HCT116 (cell line): ENCODE measurements at regions not wholly inside any gene's neighbourhood (a gene's known extent, or its start where the extent isn't known, plus 50 kb on each side); places are given as distances from the start of the nearest gene placed in this dataset.

Experiments
- ATAC-seq: fragments of 200-7000 bp; cut with Tn5 transposase; 2 replicates; pipeline ENCODE4 v1.9.1; 2020; ENCODE audit warnings: mild to moderate bottlenecking, moderate library complexity
- BruUV-seq: library from RNA; stranded (reverse); fragments of 400-500 nt; replicated peaks from 2 replicates; lab custom pipeline; 2021; lab: Mats Ljungman, UMichigan
- CTCF ChIA-PET: fragments of 300-600 bp; sonication (Branson Sonifier 250); formaldehyde crosslinking; loops from one replicate; lab custom pipeline; 2021; ENCODE audit warnings: antibody characterized with exemption; lab: Charles Lee
- POLR2A ChIA-PET: fragments of 300-600, 350-600 bp; sonication (Branson Sonifier 250); formaldehyde crosslinking; loops from one replicate; lab custom pipeline; 2021; ENCODE audit warnings: antibody characterized with exemption; lab: Charles Lee
- RAD21 ChIA-PET, 2 experiments: fragments of 300-600 bp; sonication (Branson Sonifier 250); formaldehyde crosslinking; loops; one replicate each; lab custom pipeline; 2023; ENCODE audit warnings: low total read pairs in 2 of 2; ENCODE audit not compliant: uncharacterized antibody in 2 of 2, unreplicated experiment in 2 of 2, low non-redundant PET in 1 of 2; lab: Charles Lee
- DNase-seq: peaks from one replicate; pipeline ENCODE4 v3.0.0-alpha.2; 2010; ENCODE audit warnings: low read depth, low spot score
- H2AFZ ChIP-seq: fragments of 200-600 bp; shearing (Covaris generic), sonication (generic); 2 replicates; pipeline ENCODE4 v1.6.1; 2017; ENCODE audit warnings: low read depth, mixed run types, mixed read lengths, antibody characterized with exemption, low read length; ENCODE audit not compliant: poor library complexity, severe bottlenecking
- H3K27ac ChIP-seq: 2 replicates; pipeline ENCODE4 v1.5.1; 2012; ENCODE audit warnings: low read depth, low read length
- H3K27me3 ChIP-seq: fragments of 200-600 bp; sonication (generic); 2 replicates; pipeline ENCODE4 v1.6.1; 2016; ENCODE audit warnings: mixed run types, low read length, mixed read lengths; ENCODE audit not compliant: insufficient read depth
- H3K36me3 ChIP-seq, 2 experiments: fragments of 200-500 bp in 1 of 2; fragments of 200-600 bp in 1 of 2; sonication (Bioruptor generic) in 1 of 2; sonication (generic) in 1 of 2; 2 replicates each; pipeline versions ENCODE4 v1.5.1 to v1.6.1; 2014 to 2016; ENCODE audit warnings: low read length in 2 of 2, inconsistent platforms in 1 of 2, mixed read lengths in 1 of 2, mixed run types in 1 of 2; ENCODE audit not compliant: insufficient read depth in 2 of 2, control insufficient read depth in 1 of 2
- H3K4me1 ChIP-seq, 2 experiments: fragments of 200-600 bp in 1 of 2; sonication (generic) in 1 of 2; 2 replicates each; pipeline versions ENCODE4 v1.5.1 to v1.6.1; 2012 to 2017; ENCODE audit warnings: low read length in 2 of 2, inconsistent platforms in 1 of 2, mild to moderate bottlenecking in 1 of 2, mixed read lengths in 1 of 2, mixed run types in 1 of 2, moderate library complexity in 1 of 2; ENCODE audit not compliant: insufficient read depth in 2 of 2, control insufficient read depth in 1 of 2
- H3K4me2 ChIP-seq: fragments of 200-600 bp; sonication (generic); 2 replicates; pipeline ENCODE4 v1.6.1; 2017; ENCODE audit warnings: mixed run types, low read length, mixed read lengths
- H3K4me3 ChIP-seq, 2 experiments: fragments of 200-600 bp in 1 of 2; sonication (generic) in 1 of 2; replicated peaks in 1 of 2; 2 replicates each; pipeline ENCODE4 v1.5.1; 2011 to 2016; ENCODE audit warnings: low read length in 2 of 2, control low read depth in 1 of 2, low read depth in 1 of 2, mild to moderate bottlenecking in 1 of 2, mixed read lengths in 1 of 2, mixed run types in 1 of 2
- H3K79me2 ChIP-seq: fragments of 200-600 bp; sonication (generic); 2 replicates; pipeline ENCODE4 v1.6.1; 2017; ENCODE audit warnings: mild to moderate bottlenecking, mixed run types, low read length, moderate library complexity, mixed read lengths; ENCODE audit not compliant: insufficient read depth
- H3K9ac ChIP-seq: fragments of 200-600 bp; sonication (generic); 2 replicates; pipeline ENCODE4 v1.6.1; 2016; ENCODE audit warnings: low read length, mixed read lengths
- H3K9me2 ChIP-seq: fragments of 200-600 bp; sonication (generic), shearing (Covaris generic); 2 replicates; pipeline ENCODE4 v1.6.1; 2017; ENCODE audit warnings: mixed run types, mild to moderate bottlenecking, moderate library complexity; ENCODE audit not compliant: insufficient read depth
- H3K9me3 ChIP-seq, 2 experiments: fragments of 200-500 bp in 1 of 2; fragments of 200-600 bp in 1 of 2; sonication (Bioruptor generic) in 1 of 2; sonication (generic) in 1 of 2; 2 replicates each; pipeline ENCODE4 v1.6.1; 2014 to 2017; ENCODE audit warnings: low read length in 2 of 2, mixed read lengths in 2 of 2, inconsistent platforms in 1 of 2, low read depth in 1 of 2, mild to moderate bottlenecking in 1 of 2, mixed run types in 1 of 2, moderate library complexity in 1 of 2; ENCODE audit not compliant: control insufficient read depth in 1 of 2, insufficient read depth in 1 of 2
- H4K20me1 ChIP-seq: fragments of 200-600 bp; sonication (generic), shearing (Covaris generic); 2 replicates; pipeline ENCODE4 v1.6.1; 2017; ENCODE audit warnings: mixed run types, mild to moderate bottlenecking, moderate library complexity; ENCODE audit not compliant: insufficient read depth
- CEBPB ChIP-seq: IDR thresholded peaks from 2 replicates; pipeline ENCODE4 v1.6.1; 2012; ENCODE audit warnings: low read depth
- CTCF ChIP-seq, 3 experiments: fragments of 200-600 bp in 1 of 3; sonication (generic) in 1 of 3; IDR thresholded peaks in 2 of 3; conservative IDR thresholded peaks in 1 of 3; 2 replicates each; pipeline ENCODE4 v1.5.1; 2012 to 2017; ENCODE audit warnings: low read depth in 2 of 3, low read length in 2 of 3, antibody characterized with exemption in 1 of 3, borderline replicate concordance in 1 of 3, control low read depth in 1 of 3, mild to moderate bottlenecking in 1 of 3, mixed read lengths in 1 of 3, mixed run types in 1 of 3, moderate library complexity in 1 of 3; ENCODE audit not compliant: insufficient read depth in 1 of 3
- EZH2 ChIP-seq: fragments of 200-600 bp; sonication (generic); IDR thresholded peaks from 2 replicates; pipeline ENCODE4 v1.6.1; 2017; ENCODE audit warnings: antibody characterized with exemption, mixed run types
- EZH2phosphoT487 ChIP-seq: fragments of 200-600 bp; IDR thresholded peaks from 2 replicates; pipeline ENCODE4 v1.6.1; 2018; ENCODE audit warnings: antibody characterized with exemption, borderline replicate concordance
- POLR2AphosphoS5 ChIP-seq: IDR thresholded peaks from 2 replicates; pipeline ENCODE4 v1.6.1; 2011; ENCODE audit warnings: mild to moderate bottlenecking, low read depth, low read length, moderate library complexity
- YY1 ChIP-seq: IDR thresholded peaks from 2 replicates; pipeline ENCODE4 v1.6.1; 2011; ENCODE audit warnings: low read length, low read depth, moderate library complexity, mild to moderate bottlenecking; ENCODE audit not compliant: insufficient replicate concordance; ENCODE audit errors: extremely low read depth
- ZNF274 ChIP-seq: fragments of 200-500 bp; sonication (Bioruptor generic); IDR thresholded peaks from 2 replicates; pipeline ENCODE4 v1.6.1; 2014; ENCODE audit warnings: mild to moderate bottlenecking, low read depth, low read length, inconsistent platforms
- intact Hi-C: fragments of 100-400 bp; cut with micrococcal nuclease; formaldehyde crosslinking; loops from 2 replicates; pipeline ENCODE4 v1.10.0; 2022
- TF ChIP-seq, protein P1 (sequence below): IDR thresholded peaks from 2 replicates; pipeline ENCODE4 v1.6.1; 2012
- TF ChIP-seq, protein P2 (sequence below): IDR thresholded peaks from 2 replicates; pipeline ENCODE4 v1.6.1; 2011; ENCODE audit warnings: mild to moderate bottlenecking, low read length, moderate library complexity; ENCODE audit not compliant: insufficient replicate concordance; ENCODE audit errors: extremely low read depth

DNA sequence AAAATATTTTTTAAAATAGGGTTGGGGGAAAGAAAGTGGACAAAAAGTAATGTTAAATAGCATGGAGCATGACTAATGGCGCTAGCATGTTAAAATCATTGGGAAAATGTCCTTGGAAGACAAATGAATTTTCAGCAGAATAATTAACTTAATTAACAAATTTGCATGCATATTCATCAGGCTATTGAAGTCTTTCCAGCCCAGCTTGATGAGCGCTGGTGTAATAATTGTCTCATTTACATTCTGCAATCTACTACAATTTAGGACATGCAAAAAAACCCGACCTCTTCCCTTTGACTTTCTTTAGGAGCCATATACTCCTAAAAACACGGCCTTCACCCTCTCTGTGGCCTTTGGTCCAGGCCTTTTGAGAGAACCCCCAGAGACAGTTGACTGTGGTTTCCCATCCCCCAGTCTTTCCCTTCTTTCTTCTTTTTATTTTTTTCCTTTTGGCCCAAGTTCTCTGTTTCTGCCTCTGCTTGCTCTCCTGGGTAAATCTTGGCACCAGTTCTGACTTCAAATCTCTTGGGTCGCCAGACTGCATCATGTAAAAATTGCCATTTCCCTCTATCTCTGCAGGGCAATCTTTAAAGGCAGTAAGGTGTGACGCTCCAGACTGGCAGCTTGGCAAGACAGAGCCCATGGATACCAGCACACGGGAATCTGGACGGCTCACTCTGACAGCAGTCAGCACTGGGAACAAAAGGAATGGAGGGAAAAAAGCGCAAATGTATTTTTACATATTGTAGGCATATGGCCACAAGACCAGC lies 105.5 kb downstream of the NEUROD6 start:
- BruUV-seq, result no TSS peak
- CTCF ChIA-PET, result no interaction called here
- no peak for DNase-seq
- TF ChIP-seq EZH2 (no peak), POLR2AphosphoS5 (no peak), ZNF274 (no peak), YY1 (no peak), CEBPB (no peak), EZH2phosphoT487 (no peak), CTCF (IDR thresholded peaks at IDR 0.05 in 2 of 3, conservative IDR thresholded peaks at IDR 0.05 in 1 of 3; ENCODE audit: borderline replicate concordance in 1 of 3, insufficient read depth in 1 of 3, low read depth in 2 of 3, low read length in 2 of 3) (no peak)
- TF ChIP-seq, protein P1, sequence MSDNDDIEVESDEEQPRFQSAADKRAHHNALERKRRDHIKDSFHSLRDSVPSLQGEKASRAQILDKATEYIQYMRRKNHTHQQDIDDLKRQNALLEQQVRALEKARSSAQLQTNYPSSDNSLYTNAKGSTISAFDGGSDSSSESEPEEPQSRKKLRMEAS, result no peak
- TF ChIP-seq, protein P2, sequence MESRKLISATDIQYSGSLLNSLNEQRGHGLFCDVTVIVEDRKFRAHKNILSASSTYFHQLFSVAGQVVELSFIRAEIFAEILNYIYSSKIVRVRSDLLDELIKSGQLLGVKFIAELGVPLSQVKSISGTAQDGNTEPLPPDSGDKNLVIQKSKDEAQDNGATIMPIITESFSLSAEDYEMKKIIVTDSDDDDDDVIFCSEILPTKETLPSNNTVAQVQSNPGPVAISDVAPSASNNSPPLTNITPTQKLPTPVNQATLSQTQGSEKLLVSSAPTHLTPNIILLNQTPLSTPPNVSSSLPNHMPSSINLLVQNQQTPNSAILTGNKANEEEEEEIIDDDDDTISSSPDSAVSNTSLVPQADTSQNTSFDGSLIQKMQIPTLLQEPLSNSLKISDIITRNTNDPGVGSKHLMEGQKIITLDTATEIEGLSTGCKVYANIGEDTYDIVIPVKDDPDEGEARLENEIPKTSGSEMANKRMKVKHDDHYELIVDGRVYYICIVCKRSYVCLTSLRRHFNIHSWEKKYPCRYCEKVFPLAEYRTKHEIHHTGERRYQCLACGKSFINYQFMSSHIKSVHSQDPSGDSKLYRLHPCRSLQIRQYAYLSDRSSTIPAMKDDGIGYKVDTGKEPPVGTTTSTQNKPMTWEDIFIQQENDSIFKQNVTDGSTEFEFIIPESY, result no peak
- TF ChIP-seq, all 23 proteins: peak for 0
- ChIA-PET POLR2A (no interaction called here), RAD21 (no interaction called here)
- Histone ChIP-seq H3K27me3 (peaks cover 6% of the 10 kb centered on the region; the same call in 1 of the 2 replicates), H3K4me3 (no peak overlapping the region), H3K27ac (no peak overlapping the region), H3K9me2 (no peaks in the 10 kb centered on the region), H3K79me2 (no peaks in the 10 kb centered on the region), H3K4me1 (no peaks in the 10 kb centered on the region), H3K9ac (no peak overlapping the region), H3K4me2 (no peak overlapping the region), H3K36me3 (no peaks in the 10 kb centered on the region), H2AFZ (no peak overlapping the region), H3K9me3 (no peaks in the 10 kb centered on the region), H4K20me1 (no peaks in the 10 kb centered on the region)
- intact Hi-C loops, result no loop called here
- no peak for ATAC-seq
